ENCODE measurements at regions not wholly inside any gene's neighbourhood (a gene's known extent, or its start where the extent isn't known, plus 50 kb on each side); places are given as distances from the start of the nearest gene placed in this dataset.
"Not testable (repeated sequence)": the region's sequence is repeated elsewhere in the genome, so short reads cannot be mapped to it uniquely, and the experiment has no call there.

GRCh38 chr5:110879675-110880074 is 140.9 kb downstream of the SLC25A46 start:
- no peak for DNase-seq (ENCODE audit: low spot score)
- no peak for TF ChIP-seq CTCF (IDR thresholded peaks at IDR 0.05)
- Histone ChIP-seq H3K4me3 (no peak overlapping the region), H3K27ac (no peak overlapping the region)

- H3K27ac ChIP-seq: no peak overlapping the region
- TF ChIP-seq CTCF (IDR thresholded peaks at IDR 0.05): no peak
- DNase-seq (ENCODE audit: low spot score): no peak
- no peak overlapping the region for H3K4me3 ChIP-seq
Measured at GRCh38 chr5:110880413-110880812, 141.6 kb downstream of the SLC25A46 start.

- Histone ChIP-seq H3K27ac (no peak overlapping the region), H3K4me3 (no peak overlapping the region)
- DNase-seq (ENCODE audit: low spot score): no peak
- no peak for TF ChIP-seq CTCF (IDR thresholded peaks at IDR 0.05)
Measured at GRCh38 chr5:110884005-110884404, 145.2 kb downstream of the SLC25A46 start.

- not testable (repeated sequence) for DNase-seq (ENCODE audit: low spot score); H3K4me3 ChIP-seq; H3K27ac ChIP-seq
Measured at GRCh38 chr5:110887170-110887569, 148.4 kb downstream of the SLC25A46 start.

- H3K4me3 ChIP-seq; DNase-seq (ENCODE audit: low spot score); H3K27ac ChIP-seq: not testable (repeated sequence)
Measured at GRCh38 chr5:110893854-110894483, 155.2 kb downstream of the SLC25A46 start.

GRCh38 chr5:110894805-110895204 is 156.0 kb downstream of the SLC25A46 start:
- no peak overlapping the region for H3K27ac ChIP-seq
- no peak overlapping the region for H3K4me3 ChIP-seq
- DNase-seq (ENCODE audit: low spot score): no peak
- TF ChIP-seq CTCF (IDR thresholded peaks at IDR 0.05): no peak

GRCh38 chr5:110896901-110897300 is 158.1 kb downstream of the SLC25A46 start:
- DNase-seq (ENCODE audit: low spot score): no peak
- Histone ChIP-seq H3K27ac (no peak overlapping the region), H3K4me3 (no peak overlapping the region)
- TF ChIP-seq CTCF (IDR thresholded peaks at IDR 0.05): no peak

GRCh38 chr5:110899566-110900412 is 161.0 kb downstream of the SLC25A46 start:
- no peak for TF ChIP-seq CTCF (IDR thresholded peaks at IDR 0.05)
- Histone ChIP-seq H3K27ac (no peak overlapping the region), H3K4me3 (no peak overlapping the region)
- DNase-seq (ENCODE audit: low spot score): no peak

Measured in coronary artery (tissue), 2 donors.